ENCODE measurements at regions not wholly inside any gene's neighbourhood (a gene's known extent, or its start where the extent isn't known, plus 50 kb on each side); places are given as distances from the start of the nearest gene placed in this dataset.

- no peaks in the 10 kb centered on the region for H3K4me1 Mint-ChIP-seq
- no peaks in the 10 kb centered on the region for H3K36me3 Mint-ChIP-seq
- no peak overlapping the region for H3K27ac Mint-ChIP-seq
- H3K27me3 Mint-ChIP-seq, result no peaks in the 10 kb centered on the region
- DNase-seq (ENCODE audit: low spot score in 2 of 2) (no peak), ATAC-seq (ENCODE audit: low read depth) (no peak)
- H3K4me3 Mint-ChIP-seq, result no peak overlapping the region
- no peaks in the 10 kb centered on the region for H3K9me3 Mint-ChIP-seq
Observed at GRCh38 chr5:5799229-5799628, 376.8 kb downstream of the ICE1 start.

GRCh38 chr5:5798462-5798861 lies 376.0 kb downstream of the ICE1 start:
- Mint-ChIP-seq H3K27ac (no peak overlapping the region), H3K27me3 (no peaks in the 10 kb centered on the region), H3K36me3 (no peaks in the 10 kb centered on the region), H3K9me3 (no peaks in the 10 kb centered on the region), H3K4me1 (peaks cover 3% of the 10 kb centered on the region), H3K4me3 (no peak overlapping the region)
- ATAC-seq (ENCODE audit: low read depth), result no peak
- DNase-seq (ENCODE audit: low spot score in 2 of 2), result no peak

- Mint-ChIP-seq H3K4me1 (peaks cover 6% of the 10 kb centered on the region), H3K4me3 (no peak overlapping the region), H3K27me3 (no peaks in the 10 kb centered on the region), H3K36me3 (no peaks in the 10 kb centered on the region), H3K27ac (no peak overlapping the region), H3K9me3 (no peaks in the 10 kb centered on the region)
- ATAC-seq (ENCODE audit: low read depth) (no peak), DNase-seq (ENCODE audit: low spot score in 2 of 2) (no peak)
Observed at GRCh38 chr5:5798041-5798440, 375.6 kb downstream of the ICE1 start.

GRCh38 chr5:5795074-5795771 lies 372.7 kb downstream of the ICE1 start:
- Mint-ChIP-seq H3K4me3 (no peak overlapping the region), H3K9me3 (no peaks in the 10 kb centered on the region), H3K36me3 (no peaks in the 10 kb centered on the region), H3K27me3 (peaks cover 2% of the 10 kb centered on the region), H3K27ac (no peak overlapping the region), H3K4me1 (peaks cover 10% of the 10 kb centered on the region)
- no peak for DNase-seq (ENCODE audit: low spot score in 2 of 2)
- ATAC-seq (ENCODE audit: low read depth), result no peak

- no peak for ATAC-seq (ENCODE audit: low read depth)
- H3K27ac Mint-ChIP-seq, result no peak overlapping the region
Observed at GRCh38 chr5:5794118-5794560, 371.7 kb downstream of the ICE1 start.

GRCh38 chr5:5793242-5794117 lies 371.0 kb downstream of the ICE1 start:
- Mint-ChIP-seq H3K36me3 (no peaks in the 10 kb centered on the region), H3K4me3 (no peak overlapping the region), H3K9me3 (no peaks in the 10 kb centered on the region), H3K27ac (no peak overlapping the region), H3K4me1 (peaks cover 13% of the 10 kb centered on the region), H3K27me3 (peaks cover 2% of the 10 kb centered on the region)
- DNase-seq (ENCODE audit: low spot score in 2 of 2) (no peak), ATAC-seq (ENCODE audit: low read depth) (no peak)

More at GRCh38 chr5:5794118-5794560, 371.7 kb downstream of the ICE1 start:
- H3K9me3 Mint-ChIP-seq, result no peaks in the 10 kb centered on the region
- no peaks in the 10 kb centered on the region for H3K36me3 Mint-ChIP-seq
- peaks cover 2% of the 10 kb centered on the region for H3K27me3 Mint-ChIP-seq
- no peak overlapping the region for H3K4me3 Mint-ChIP-seq
- peaks cover 13% of the 10 kb centered on the region for H3K4me1 Mint-ChIP-seq
- no peak for DNase-seq (ENCODE audit: low spot score in 2 of 2)

- no peak for ATAC-seq (ENCODE audit: low read depth)
- Mint-ChIP-seq H3K27ac (no peak overlapping the region), H3K4me3 (no peak overlapping the region), H3K9me3 (peaks cover 6% of the 10 kb centered on the region), H3K4me1 (peaks cover 15% of the 10 kb centered on the region), H3K27me3 (peaks cover 2% of the 10 kb centered on the region), H3K36me3 (peaks cover 5% of the 10 kb centered on the region)
- no peak for DNase-seq (ENCODE audit: low spot score in 2 of 2)
Observed at GRCh38 chr5:5792106-5792505, 369.6 kb downstream of the ICE1 start.

DNA sequence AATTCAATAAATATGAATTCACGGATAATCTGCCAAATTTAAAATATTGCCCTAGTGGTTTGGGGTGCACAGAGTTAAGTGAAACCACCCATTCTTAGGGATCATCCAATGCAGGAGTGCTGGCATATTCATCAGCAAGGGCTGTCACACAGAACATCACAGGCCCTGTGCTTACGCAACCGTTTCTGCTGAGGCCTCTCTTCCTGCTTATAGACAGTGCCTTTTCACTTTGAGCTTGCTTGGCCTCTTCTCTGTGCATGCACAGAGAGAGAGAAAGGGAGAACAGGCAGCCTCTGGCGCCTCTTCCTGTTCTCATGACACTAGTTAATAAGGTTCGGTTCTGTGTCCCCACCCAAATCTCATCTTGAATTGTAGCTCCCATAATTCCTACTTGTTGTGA lies 366.3 kb downstream of the ICE1 start:
- peaks cover 13% of the 10 kb centered on the region for H3K9me3 Mint-ChIP-seq
- H3K27me3 Mint-ChIP-seq, result peaks cover 2% of the 10 kb centered on the region
- no peak overlapping the region for H3K4me3 Mint-ChIP-seq
- H3K4me1 Mint-ChIP-seq, result peaks cover 15% of the 10 kb centered on the region
- peak; percentile 48 for ATAC-seq (ENCODE audit: low read depth)
- DNase-seq (ENCODE audit: low spot score in 2 of 2), result no peak
- H3K36me3 Mint-ChIP-seq, result peaks cover 10% of the 10 kb centered on the region
- H3K27ac Mint-ChIP-seq, result peak overlapping the region; percentile 42

DNA sequence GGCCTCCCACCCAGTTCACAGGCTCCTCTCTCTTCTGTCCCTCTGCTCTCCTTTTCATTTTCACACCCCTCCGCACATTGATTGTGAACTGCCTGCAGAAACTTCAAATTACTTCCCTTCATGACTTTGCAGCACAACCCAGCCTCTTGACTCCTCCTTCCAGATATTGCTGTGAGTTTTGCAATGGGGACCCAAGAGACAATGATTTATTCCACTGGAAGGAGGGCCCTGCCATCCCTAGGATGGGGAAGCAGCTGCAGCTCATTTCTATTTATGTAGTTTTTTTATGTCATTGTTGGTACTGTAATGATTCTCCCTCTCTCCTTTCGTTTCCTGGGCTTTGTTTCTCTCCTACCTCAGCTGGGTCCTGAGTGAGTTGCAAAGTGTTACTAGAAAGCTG lies 364.9 kb downstream of the ICE1 start:
- DNase-seq (ENCODE audit: low spot score in 2 of 2) (no peak), ATAC-seq (ENCODE audit: low read depth) (no peak)
- peaks cover 10% of the 10 kb centered on the region for H3K36me3 Mint-ChIP-seq
- H3K27ac Mint-ChIP-seq, result no peak overlapping the region
- H3K4me1 Mint-ChIP-seq, result peaks cover 9% of the 10 kb centered on the region
- no peak overlapping the region for H3K4me3 Mint-ChIP-seq
- peaks cover 13% of the 10 kb centered on the region for H3K9me3 Mint-ChIP-seq
- H3K27me3 Mint-ChIP-seq, result peaks cover 2% of the 10 kb centered on the region

GRCh38 chr5:5784101-5784500 lies 361.6 kb downstream of the ICE1 start:
- peaks cover 2% of the 10 kb centered on the region for H3K4me1 Mint-ChIP-seq
- no peak overlapping the region for H3K4me3 Mint-ChIP-seq
- peaks cover 10% of the 10 kb centered on the region for H3K36me3 Mint-ChIP-seq
- no peaks in the 10 kb centered on the region for H3K27me3 Mint-ChIP-seq
- peaks cover 14% of the 10 kb centered on the region for H3K9me3 Mint-ChIP-seq
- ATAC-seq (ENCODE audit: low read depth) (no peak), DNase-seq (ENCODE audit: low spot score in 2 of 2) (no peak)
- no peak overlapping the region for H3K27ac Mint-ChIP-seq

GRCh38 chr5:5783021-5783420 lies 360.5 kb downstream of the ICE1 start:
- no peak overlapping the region for H3K27ac Mint-ChIP-seq
- DNase-seq (ENCODE audit: low spot score in 2 of 2) (no peak), ATAC-seq (ENCODE audit: low read depth) (no peak)
- peaks cover 14% of the 10 kb centered on the region for H3K9me3 Mint-ChIP-seq
- no peaks in the 10 kb centered on the region for H3K27me3 Mint-ChIP-seq
- H3K4me1 Mint-ChIP-seq, result peaks cover 2% of the 10 kb centered on the region
- peaks cover 10% of the 10 kb centered on the region for H3K36me3 Mint-ChIP-seq
- no peak overlapping the region for H3K4me3 Mint-ChIP-seq

DNA sequence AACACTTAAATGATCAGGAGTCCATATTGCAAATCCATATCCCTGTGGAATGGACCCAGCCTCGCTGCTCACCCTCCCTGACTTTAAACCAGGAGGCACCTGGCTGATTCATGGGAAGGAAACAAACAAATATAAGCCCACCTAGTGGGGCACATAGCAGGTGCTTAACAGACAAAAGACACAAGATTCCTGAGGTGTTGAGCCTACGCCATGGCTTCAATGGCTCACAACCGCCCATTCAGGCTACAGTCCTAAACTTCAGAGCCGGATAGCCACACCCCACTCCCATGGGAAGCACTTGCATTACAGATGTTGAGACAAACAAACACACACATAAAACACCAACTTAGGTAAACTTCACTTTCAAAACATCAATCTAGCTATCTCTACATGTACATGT lies 359.9 kb downstream of the ICE1 start:
- Mint-ChIP-seq H3K4me3 (no peak overlapping the region), H3K4me1 (peaks cover 2% of the 10 kb centered on the region), H3K36me3 (peaks cover 8% of the 10 kb centered on the region), H3K9me3 (peaks cover 10% of the 10 kb centered on the region), H3K27ac (no peak overlapping the region), H3K27me3 (no peaks in the 10 kb centered on the region)
- DNase-seq (ENCODE audit: low spot score in 2 of 2), result no peak
- no peak for ATAC-seq (ENCODE audit: low read depth)

DNA sequence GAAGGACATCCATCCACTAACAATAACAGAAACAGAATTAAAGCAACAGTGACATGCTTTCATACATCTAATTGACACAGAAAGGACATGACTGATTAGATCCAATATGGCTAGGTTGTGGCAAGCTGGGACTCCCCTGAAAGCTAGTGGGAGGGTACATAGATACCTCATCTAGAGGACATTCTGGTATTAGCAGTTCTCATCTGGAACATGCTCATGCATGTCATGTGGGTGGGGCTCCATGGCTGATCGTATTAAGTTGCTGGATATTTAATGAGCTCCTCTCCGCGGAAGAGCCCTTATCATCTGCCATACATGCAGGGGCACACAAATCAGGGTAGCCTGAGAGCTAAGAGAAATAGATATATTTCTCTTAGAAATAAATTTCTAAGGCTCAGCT lies 358.9 kb downstream of the ICE1 start:
- Mint-ChIP-seq H3K27ac (no peak overlapping the region), H3K4me1 (no peaks in the 10 kb centered on the region), H3K4me3 (no peak overlapping the region), H3K36me3 (peaks cover 2% of the 10 kb centered on the region), H3K27me3 (no peaks in the 10 kb centered on the region), H3K9me3 (peaks cover 3% of the 10 kb centered on the region)
- DNase-seq (ENCODE audit: low spot score in 2 of 2), result no peak
- no peak for ATAC-seq (ENCODE audit: low read depth)

GRCh38 chr5:5780253-5780652 lies 357.8 kb downstream of the ICE1 start:
- no peak overlapping the region for H3K27ac Mint-ChIP-seq
- H3K27me3 Mint-ChIP-seq, result no peaks in the 10 kb centered on the region
- DNase-seq (ENCODE audit: low spot score in 2 of 2) (no peak), ATAC-seq (ENCODE audit: low read depth) (no peak)
- H3K4me3 Mint-ChIP-seq, result no peak overlapping the region
- peaks cover 1% of the 10 kb centered on the region for H3K9me3 Mint-ChIP-seq
- H3K4me1 Mint-ChIP-seq, result no peaks in the 10 kb centered on the region
- H3K36me3 Mint-ChIP-seq, result no peaks in the 10 kb centered on the region
